IMR-90 (cell line): ENCODE measurements at regions not wholly inside any gene's neighbourhood (a gene's known extent, or its start where the extent isn't known, plus 50 kb on each side); places are given as distances from the start of the nearest gene placed in this dataset.

Experiments
- ATAC-seq: fragments of 200-7000 bp; cut with Tn5 transposase; 2 replicates; pipeline ENCODE4 v1.9.1; 2020; ENCODE audit warnings: low read depth, mild to moderate bottlenecking, moderate library complexity
- BruUV-seq: library from RNA; stranded (reverse); fragments of 400-500 nt; replicated peaks from 2 replicates; lab custom pipeline; 2021; lab: Mats Ljungman, UMichigan
- CTCF ChIA-PET: fragments of 300-600 bp; formaldehyde crosslinking; extraction: SDS; loops from one replicate; lab custom pipeline; 2021; ENCODE audit warnings: antibody characterized with exemption; lab: Yijun Ruan, JAX
- POLR2A ChIA-PET: fragments of 300-600 bp; sonication (Branson Sonifier 250); formaldehyde crosslinking; loops from one replicate; lab custom pipeline; 2022; ENCODE audit warnings: antibody characterized with exemption; ENCODE audit not compliant: unreplicated experiment; lab: Charles Lee
- DNase-seq: peaks from one replicate; pipeline ENCODE4 v3.0.0; 2013
- H2AFZ ChIP-seq: replicated peaks from 2 replicates; pipeline ENCODE3; 2013; ENCODE audit warnings: low read length, mild to moderate bottlenecking; ENCODE audit not compliant: poor library complexity
- H2AK5ac ChIP-seq: 2 replicates; pipeline ENCODE4 v1.6.1; 2013; ENCODE audit warnings: low read depth, low read length, inconsistent platforms
- H2AK9ac ChIP-seq: replicated peaks from 2 replicates; pipeline ENCODE3; 2013; ENCODE audit warnings: mild to moderate bottlenecking, low read depth, low read length, moderate library complexity; ENCODE audit not compliant: poor library complexity
- H2BK120ac ChIP-seq: 2 replicates; pipeline ENCODE4 v1.6.1; 2013; ENCODE audit warnings: low read depth, low read length, inconsistent platforms
- H2BK15ac ChIP-seq: 3 replicates; pipeline ENCODE4 v1.6.1; 2013; ENCODE audit warnings: low read depth, low read length, inconsistent platforms
- H2BK20ac ChIP-seq: 2 replicates; pipeline ENCODE4 v1.6.1; 2013; ENCODE audit warnings: low read depth, mild to moderate bottlenecking, inconsistent platforms, low read length, moderate library complexity
- H2BK5ac ChIP-seq: 2 replicates; pipeline ENCODE4 v1.6.1; 2013; ENCODE audit warnings: mild to moderate bottlenecking, low read depth, low read length, inconsistent platforms; ENCODE audit not compliant: poor library complexity, severe bottlenecking
- H3K14ac ChIP-seq: replicated peaks from 2 replicates; pipeline ENCODE4 v1.6.1; 2013; ENCODE audit warnings: low read depth, low read length, inconsistent platforms
- H3K18ac ChIP-seq: 2 replicates; pipeline ENCODE4 v1.6.1; 2013; ENCODE audit warnings: low read depth, low read length, control low read depth
- H3K23ac ChIP-seq: 2 replicates; pipeline ENCODE4 v1.6.1; 2013; ENCODE audit warnings: low read depth, low read length, inconsistent platforms
- H3K27ac ChIP-seq: 2 replicates; pipeline ENCODE4 v1.5.1; 2013; ENCODE audit warnings: mild to moderate bottlenecking, control low read depth, low read length; ENCODE audit not compliant: insufficient read depth
- H3K27me3 ChIP-seq: 2 replicates; pipeline ENCODE4 v1.6.1; 2013; ENCODE audit warnings: low read length; ENCODE audit not compliant: control insufficient read depth, insufficient read depth
- H3K36me3 ChIP-seq: 2 replicates; pipeline ENCODE4 v1.6.1; 2013; ENCODE audit warnings: low read length, mixed read lengths; ENCODE audit not compliant: control insufficient read depth, insufficient read depth
- H3K4ac ChIP-seq: 2 replicates; pipeline ENCODE4 v1.6.1; 2013; ENCODE audit warnings: low read depth, low read length, inconsistent platforms
- H3K4me1 ChIP-seq: 2 replicates; pipeline ENCODE4 v1.6.1; 2013; ENCODE audit warnings: low read length, mixed read lengths; ENCODE audit not compliant: control insufficient read depth, insufficient read depth
- H3K4me2 ChIP-seq: 2 replicates; pipeline ENCODE4 v1.6.1; 2013; ENCODE audit warnings: low read depth, mild to moderate bottlenecking, control low read depth, low read length, moderate library complexity
- H3K4me3 ChIP-seq: 2 replicates; pipeline ENCODE4 v1.5.1; 2013; ENCODE audit warnings: low read depth, mild to moderate bottlenecking, control low read depth, low read length, moderate library complexity; ENCODE audit not compliant: insufficient read depth
- H3K56ac ChIP-seq: 2 replicates; pipeline ENCODE4 v1.6.1; 2013; ENCODE audit warnings: low read length, inconsistent platforms; ENCODE audit not compliant: insufficient read depth; ENCODE audit errors: extremely low read depth
- H3K79me1 ChIP-seq, 2 experiments: 2 replicates each; pipeline ENCODE4 v1.6.1; 2013; ENCODE audit warnings: low read length in 2 of 2, inconsistent platforms in 1 of 2, low read depth in 1 of 2
- H3K9ac ChIP-seq: 2 replicates; pipeline ENCODE4 v1.6.1; 2013; ENCODE audit warnings: low read depth, low read length, control low read depth
- H3K9me1 ChIP-seq: 2 replicates; pipeline ENCODE4 v1.6.1; 2013; ENCODE audit warnings: low read length, inconsistent platforms; ENCODE audit not compliant: insufficient read depth
- H3K9me3 ChIP-seq: 2 replicates; pipeline ENCODE4 v1.6.1; 2013; ENCODE audit warnings: low read length; ENCODE audit not compliant: control insufficient read depth, insufficient read depth
- H4K20me1 ChIP-seq: 2 replicates; pipeline ENCODE4 v1.6.1; 2013; ENCODE audit warnings: low read length, inconsistent platforms; ENCODE audit not compliant: insufficient read depth
- H4K5ac ChIP-seq: 2 replicates; pipeline ENCODE4 v1.6.1; 2013; ENCODE audit warnings: mild to moderate bottlenecking, low read depth, low read length, control low read depth
- H4K8ac ChIP-seq, 2 experiments: 2 replicates each; pipeline ENCODE4 v1.6.1; 2013; ENCODE audit warnings: low read depth in 2 of 2, low read length in 2 of 2, control low read depth in 1 of 2, inconsistent platforms in 1 of 2
- H4K91ac ChIP-seq: 2 replicates; pipeline ENCODE4 v1.6.1; 2013; ENCODE audit warnings: low read depth, low read length, inconsistent platforms; ENCODE audit not compliant: insufficient read depth
- BHLHE40 ChIP-seq: fragments of 150-350 bp; IDR thresholded peaks from 2 replicates; pipeline ENCODE4 v1.6.1; 2016; ENCODE audit warnings: mild to moderate bottlenecking, low read depth, low read length
- CEBPB ChIP-seq: IDR thresholded peaks from 2 replicates; pipeline ENCODE4 v1.6.1; 2012; ENCODE audit warnings: low read depth, low read length, improper control_type of control experiment
- CHD1 ChIP-seq: IDR thresholded peaks from 2 replicates; pipeline ENCODE4 v1.6.1; 2012; ENCODE audit warnings: low read depth, low read length, improper control_type of control experiment
- CTCF ChIP-seq: conservative IDR thresholded peaks from 2 replicates; pipeline ENCODE4 v1.5.1; 2012; ENCODE audit warnings: mild to moderate bottlenecking, low read depth, low read length, improper control_type of control experiment
- ELK1 ChIP-seq: fragments of 150-350 bp; IDR thresholded peaks from 2 replicates; pipeline ENCODE4 v1.6.1; 2016; ENCODE audit warnings: low read depth, mild to moderate bottlenecking, low read length, moderate library complexity, borderline replicate concordance
- FOS ChIP-seq: fragments of 150-350 bp; IDR thresholded peaks from 2 replicates; pipeline ENCODE4 v1.6.1; 2016; ENCODE audit warnings: low read depth, low read length
- MAFK ChIP-seq: IDR thresholded peaks from 2 replicates; pipeline ENCODE4 v1.6.1; 2012; ENCODE audit warnings: low read depth, low read length, improper control_type of control experiment
- MAZ ChIP-seq: IDR thresholded peaks from 2 replicates; pipeline ENCODE4 v1.6.1; 2012; ENCODE audit warnings: low read depth, mild to moderate bottlenecking, low read length, improper control_type of control experiment, moderate library complexity, borderline replicate concordance
- MXI1 ChIP-seq: IDR thresholded peaks from 2 replicates; pipeline ENCODE4 v1.6.1; 2012; ENCODE audit warnings: low read depth, mild to moderate bottlenecking, low read length, moderate library complexity, borderline replicate concordance
- NFE2L2 ChIP-seq: fragments of 150-350 bp; IDR thresholded peaks from 2 replicates; pipeline ENCODE4 v1.6.1; 2016; ENCODE audit warnings: low read depth, mild to moderate bottlenecking, low read length
- POLR2A ChIP-seq: IDR thresholded peaks from 2 replicates; pipeline ENCODE4 v1.6.1; 2012; ENCODE audit warnings: mild to moderate bottlenecking, low read depth, low read length
- RAD21 ChIP-seq: IDR thresholded peaks from 2 replicates; pipeline ENCODE4 v1.6.1; 2012; ENCODE audit warnings: low read length, improper control_type of control experiment
- RFX5 ChIP-seq: IDR thresholded peaks from 2 replicates; pipeline ENCODE4 v1.8.0; 2012; ENCODE audit warnings: low read depth, mild to moderate bottlenecking, low read length, moderate library complexity
- SMC3 ChIP-seq: fragments of 150-350 bp; IDR thresholded peaks from 2 replicates; pipeline ENCODE4 v1.6.1; 2016; ENCODE audit warnings: low read depth, mild to moderate bottlenecking, antibody characterized with exemption, low read length, moderate library complexity
- USF2 ChIP-seq: fragments of 150-350 bp; IDR thresholded peaks from 2 replicates; pipeline ENCODE4 v1.6.1; 2017; ENCODE audit warnings: mild to moderate bottlenecking, antibody characterized with exemption, low read length, low read depth
- WGBS, 2 experiments: methylation state at CpG; one replicate each; pipeline versions ENCODE4 v1.1.5 to v1.1.7; 2013; ENCODE audit warnings: missing lambda C conversion rate in 2 of 2; ENCODE audit not compliant: insufficient read length in 1 of 2; ENCODE audit errors: extremely low coverage in 2 of 2; 5-methylcytosine and 5-hydroxymethylcytosine counted together
- dilution Hi-C: fragments of 300-500 bp; cut with HindIII; formaldehyde crosslinking; loops from one replicate; pipeline ENCODE4 v1.14.3; 2018; ENCODE audit warnings: low sequenced_read_pairs; ENCODE audit not compliant: unreplicated experiment
- in situ Hi-C: fragments of 300-500 bp; cut with MboI; formaldehyde crosslinking; loops from 3 replicates; pipeline ENCODE4 v1.14.3; 2019; ENCODE audit warnings: low sequenced_read_pairs, inconsistent platforms, mixed read lengths
- intact Hi-C: fragments of 100-400 bp; cut with micrococcal nuclease; formaldehyde crosslinking; loops from 2 replicates; pipeline ENCODE4 v1.10.0; 2022

- no peaks in the 10 kb centered on the region for H3K36me3 ChIP-seq
- H3K9me3 ChIP-seq = peaks cover 11% of the 10 kb centered on the region
- 60% methylated on average over 1 of the region's 13 CpGs; no CpG with 5 or more reads in 1 of the 2 experiments for WGBS, 2 experiments
- no peak overlapping the region for H3K4me2 ChIP-seq
- dilution Hi-C loops (no loop called here), in situ Hi-C loops (no loop called here), intact Hi-C loops (no loop called here)
- H4K5ac ChIP-seq = no peak overlapping the region
- no peaks in the 10 kb centered on the region for H3K79me1 ChIP-seq
- no peaks in the 10 kb centered on the region for H4K20me1 ChIP-seq
- H3K23ac ChIP-seq = no peak overlapping the region
- CTCF ChIA-PET = no interaction called here
- H2AK5ac ChIP-seq = no peak overlapping the region
- H3K9ac ChIP-seq = no peak overlapping the region
- H3K4me3 ChIP-seq = no peak overlapping the region
- no peak overlapping the region for H3K27ac ChIP-seq
- no peak overlapping the region for H2BK5ac ChIP-seq
- H2BK15ac ChIP-seq = no peak overlapping the region
- no peak overlapping the region for H3K56ac ChIP-seq
- no peak overlapping the region for H2AK9ac ChIP-seq
- no peak overlapping the region for H2AFZ ChIP-seq
- peaks cover 48% of the 10 kb centered on the region for H3K27me3 ChIP-seq
- no TSS peak for BruUV-seq
- H2BK120ac ChIP-seq = no peak overlapping the region
- H4K8ac ChIP-seq = no peak overlapping the region
- TF ChIP-seq MAZ = no peak
- TF ChIP-seq CHD1 = no peak
- no peak for TF ChIP-seq CEBPB
- no peak for TF ChIP-seq RAD21
- no peak for TF ChIP-seq ELK1
- no peak for TF ChIP-seq SMC3
- TF ChIP-seq RFX5 = no peak
- TF ChIP-seq FOS = no peak
- TF ChIP-seq MAFK = no peak
- TF ChIP-seq POLR2A = no peak
- TF ChIP-seq MXI1 = no peak
- TF ChIP-seq USF2 = no peak
- TF ChIP-seq CTCF = no peak
- TF ChIP-seq BHLHE40 = no peak
- TF ChIP-seq NFE2L2 = no peak
- H3K4ac ChIP-seq = no peak overlapping the region
- no peak overlapping the region for H4K91ac ChIP-seq
- H3K14ac ChIP-seq = no peak overlapping the region
- no peak overlapping the region for H2BK20ac ChIP-seq
- peaks cover 5% of the 10 kb centered on the region for H3K4me1 ChIP-seq
- no peaks in the 10 kb centered on the region for H3K9me1 ChIP-seq
- no peak overlapping the region for H3K18ac ChIP-seq
- ATAC-seq (no peak), DNase-seq (no peak)
- POLR2A ChIA-PET = no interaction called here
Observed at GRCh38 chr4:3673716-3674478, 92.3 kb upstream of the ADRA2C start.
